H1 (cell line): ENCODE measurements at regions not wholly inside any gene's neighbourhood (a gene's known extent, or its start where the extent isn't known, plus 50 kb on each side); places are given as distances from the start of the nearest gene placed in this dataset.

ENCODE experiments used
- CTCF ChIA-PET: fragments of 300-600 bp; sonication (Branson Sonifier 250); formaldehyde crosslinking; loops from one replicate; lab custom pipeline; 2021; ENCODE audit not compliant: partially characterized antibody; lab: Charles Lee
- POLR2A ChIA-PET: fragments of 300-600 bp; sonication (Branson Sonifier 250); formaldehyde crosslinking; loops from one replicate; lab custom pipeline; 2021; ENCODE audit warnings: inconsistent platforms; ENCODE audit not compliant: partially characterized antibody; lab: Charles Lee
- DNase-seq, 2 experiments: peaks; one replicate each; pipeline versions ENCODE4 v3.0.0 to v3.0.0-alpha.2; 2010 to 2022; ENCODE audit warnings: low spot score in 2 of 2, low read depth in 1 of 2, mixed read lengths in 1 of 2
- FAIRE-seq: peaks from 2 replicates; lab custom pipeline; 2011; peaks lifted over from hg19 to GRCh38; lab: Jason Lieb, UNC
- H2AFZ ChIP-seq: 2 replicates; pipeline ENCODE4 v1.8.1; 2012; ENCODE audit warnings: low read length, inconsistent platforms
- H2AK5ac ChIP-seq: 2 replicates; pipeline ENCODE4 v1.6.1; 2013; ENCODE audit warnings: low read depth, low read length
- H2BK120ac ChIP-seq: replicated peaks from 2 replicates; pipeline ENCODE3; 2013; ENCODE audit warnings: low read depth, low read length, inconsistent platforms
- H2BK12ac ChIP-seq: 2 replicates; pipeline ENCODE4 v1.6.1; 2013; ENCODE audit warnings: low read depth, low read length
- H2BK15ac ChIP-seq: 2 replicates; pipeline ENCODE4 v1.6.1; 2013; ENCODE audit warnings: low read length
- H2BK20ac ChIP-seq: 2 replicates; pipeline ENCODE4 v1.6.1; 2013; ENCODE audit warnings: low read length
- H2BK5ac ChIP-seq: 2 replicates; pipeline ENCODE4 v1.6.1; 2013; ENCODE audit warnings: low read depth, low read length
- H3K14ac ChIP-seq: 2 replicates; pipeline ENCODE4 v1.6.1; 2013; ENCODE audit warnings: inconsistent platforms; ENCODE audit not compliant: insufficient read length
- H3K18ac ChIP-seq: 2 replicates; pipeline ENCODE4 v1.6.1; 2013; ENCODE audit warnings: low read length; ENCODE audit errors: extremely low read depth
- H3K23ac ChIP-seq: 2 replicates; pipeline ENCODE4 v1.6.1; 2013; ENCODE audit warnings: inconsistent platforms; ENCODE audit not compliant: insufficient read length
- H3K23me2 ChIP-seq: 2 replicates; pipeline ENCODE4 v1.6.1; 2013; ENCODE audit warnings: low read depth, low read length
- H3K27ac ChIP-seq: 2 replicates; pipeline ENCODE4 v1.6.1; 2011; ENCODE audit warnings: low read depth, low read length, inconsistent platforms
- H3K27me3 ChIP-seq, 4 experiments: replicated peaks in 1 of 4; 1 replicate in 1 of 4; 2 replicates in 3 of 4; pipeline versions ENCODE4 v1.6.1 to v1.8.1; 2011 to 2013; ENCODE audit warnings: low read length in 3 of 4, mild to moderate bottlenecking in 3 of 4, inconsistent platforms in 2 of 4, mixed read lengths in 2 of 4, moderate library complexity in 1 of 4; ENCODE audit not compliant: control insufficient read depth in 3 of 4, insufficient read depth in 3 of 4; ENCODE audit errors: extremely low read depth in 1 of 4
- H3K36me3 ChIP-seq, 4 experiments: 2 replicates each; pipeline versions ENCODE4 v1.6.1 to v1.8.1; 2011 to 2013; ENCODE audit warnings: mild to moderate bottlenecking in 4 of 4, low read length in 3 of 4, moderate library complexity in 2 of 4, control low read depth in 1 of 4, inconsistent platforms in 1 of 4; ENCODE audit not compliant: insufficient read depth in 4 of 4, control insufficient read depth in 2 of 4
- H3K4ac ChIP-seq: replicated peaks from 2 replicates; pipeline ENCODE3; 2013; ENCODE audit warnings: low read length, low read depth, mixed read lengths, inconsistent platforms; ENCODE audit not compliant: insufficient read length
- H3K4me1 ChIP-seq, 4 experiments: replicated peaks in 1 of 4; 1 replicate in 1 of 4; 2 replicates in 3 of 4; pipeline versions ENCODE4 v1.6.1 to v1.8.1; 2011 to 2013; ENCODE audit warnings: low read length in 3 of 4, inconsistent platforms in 2 of 4, mixed read lengths in 1 of 4; ENCODE audit not compliant: insufficient read depth in 4 of 4, control insufficient read depth in 3 of 4
- H3K4me2 ChIP-seq, 2 experiments: 2 replicates each; pipeline versions ENCODE4 v1.6.1 to v1.8.1; 2011 to 2013; ENCODE audit warnings: low read depth in 2 of 2, low read length in 2 of 2, control low read depth in 1 of 2, inconsistent platforms in 1 of 2, mild to moderate bottlenecking in 1 of 2; ENCODE audit not compliant: insufficient read depth in 1 of 2
- H3K4me3 ChIP-seq, 4 experiments: fragments of 200-600, 300-600 bp in 1 of 4; sonication (generic), shearing (Covaris generic), sonication (Bioruptor Twin) in 1 of 4; 2 replicates each; pipeline versions ENCODE4 v1.5.1 to v1.8.1; 2011 to 2016; ENCODE audit warnings: low read length in 4 of 4, low read depth in 3 of 4, control low read depth in 2 of 4, inconsistent platforms in 2 of 4, mild to moderate bottlenecking in 2 of 4, mixed read lengths in 1 of 4, moderate library complexity in 1 of 4; ENCODE audit not compliant: insufficient read depth in 2 of 4; ENCODE audit errors: extremely low read depth in 1 of 4
- H3K56ac ChIP-seq: replicated peaks from 2 replicates; pipeline ENCODE3; 2013; ENCODE audit warnings: low read depth, mild to moderate bottlenecking, mixed read lengths, low read length, inconsistent platforms; ENCODE audit not compliant: insufficient read length
- H3K79me1 ChIP-seq: 2 replicates; pipeline ENCODE4 v1.6.1; 2013; ENCODE audit warnings: low read depth, low read length, control low read depth
- H3K79me2 ChIP-seq, 2 experiments: 2 replicates each; pipeline versions ENCODE4 v1.6.1 to v1.8.1; 2012 to 2013; ENCODE audit warnings: low read length in 2 of 2, mild to moderate bottlenecking in 2 of 2, inconsistent platforms in 1 of 2; ENCODE audit not compliant: insufficient read depth in 2 of 2, control insufficient read depth in 1 of 2
- H3K9ac ChIP-seq, 4 experiments: replicated peaks in 1 of 4; 1 replicate in 1 of 4; 2 replicates in 3 of 4; pipeline versions ENCODE4 v1.6.1 to v1.8.1; 2011 to 2013; ENCODE audit warnings: low read depth in 3 of 4, low read length in 3 of 4, control low read depth in 2 of 4, mild to moderate bottlenecking in 2 of 4, moderate library complexity in 2 of 4, inconsistent platforms in 1 of 4; ENCODE audit errors: extremely low read depth in 1 of 4
- H3K9me3 ChIP-seq, 2 experiments: 2 replicates each; pipeline versions ENCODE4 v1.6.1 to v1.8.1; 2012 to 2013; ENCODE audit warnings: mild to moderate bottlenecking in 2 of 2, moderate library complexity in 2 of 2, control low read depth in 1 of 2, inconsistent platforms in 1 of 2, low read depth in 1 of 2, low read length in 1 of 2, mixed read lengths in 1 of 2; ENCODE audit not compliant: insufficient read depth in 2 of 2
- H4K20me1 ChIP-seq, 2 experiments: replicated peaks in 1 of 2; 2 replicates each; pipeline versions ENCODE3 to v1.8.1; 2011 to 2013; ENCODE audit warnings: inconsistent platforms in 2 of 2, low read length in 2 of 2, mild to moderate bottlenecking in 1 of 2; ENCODE audit not compliant: insufficient read depth in 2 of 2, control insufficient read depth in 1 of 2
- H4K5ac ChIP-seq: 2 replicates; pipeline ENCODE4 v1.6.1; 2013; ENCODE audit warnings: low read length, low read depth, mixed read lengths, inconsistent platforms; ENCODE audit not compliant: insufficient read length
- H4K8ac ChIP-seq: 2 replicates; pipeline ENCODE4 v1.8.0; 2013; ENCODE audit warnings: mild to moderate bottlenecking, moderate library complexity, low read length, inconsistent platforms; ENCODE audit not compliant: insufficient read depth; ENCODE audit errors: extremely low read depth
- H4K91ac ChIP-seq: replicated peaks from 2 replicates; pipeline ENCODE3; 2013; ENCODE audit warnings: low read length, mixed read lengths, inconsistent platforms; ENCODE audit not compliant: insufficient read length
- EZH2 ChIP-seq: fragments of 200-600 bp; sonication (generic); IDR thresholded peaks from 2 replicates; pipeline ENCODE4 v1.7.1; 2012; ENCODE audit warnings: low read depth, mild to moderate bottlenecking, moderate library complexity, low read length, inconsistent platforms; ENCODE audit not compliant: severe bottlenecking
- JUND ChIP-seq: IDR thresholded peaks from 2 replicates; pipeline ENCODE4 v1.6.1; 2011; ENCODE audit warnings: mild to moderate bottlenecking, improper control_type of control experiment, low read length
- KDM1A ChIP-seq: fragments of 200-600, 300-600 bp; sonication (generic); IDR thresholded peaks from 2 replicates; pipeline ENCODE4 v1.7.1; 2016; ENCODE audit warnings: mild to moderate bottlenecking, low read length, borderline replicate concordance
- KDM4A ChIP-seq: IDR thresholded peaks from one replicate; pipeline ENCODE4 v1.7.1; 2012; ENCODE audit warnings: low read depth, mild to moderate bottlenecking, moderate library complexity, low read length, inconsistent platforms; ENCODE audit not compliant: severe bottlenecking
- NRF1 ChIP-seq: IDR thresholded peaks from 2 replicates; pipeline ENCODE4 v1.6.1; 2011; ENCODE audit warnings: mild to moderate bottlenecking, low read depth, low read length, improper control_type of control experiment
- POU5F1 ChIP-seq: IDR thresholded peaks from 2 replicates; pipeline ENCODE4 v1.6.1; 2011; ENCODE audit warnings: low read depth, mild to moderate bottlenecking, low read length, moderate library complexity
- RAD21 ChIP-seq, 2 experiments: IDR thresholded peaks in 1 of 2; conservative IDR thresholded peaks in 1 of 2; 2 replicates each; pipeline ENCODE4 v1.6.1; 2011; ENCODE audit warnings: low read depth in 2 of 2, low read length in 2 of 2, improper control_type of control experiment in 1 of 2, inconsistent platforms in 1 of 2, mild to moderate bottlenecking in 1 of 2, moderate library complexity in 1 of 2
- SIRT6 ChIP-seq: IDR thresholded peaks from one replicate; pipeline ENCODE4 v1.7.1; 2012; ENCODE audit warnings: low read length, inconsistent platforms
- SP4 ChIP-seq: IDR thresholded peaks from 2 replicates; pipeline ENCODE4 v1.6.1; 2012; ENCODE audit warnings: low read length, inconsistent platforms
- SRF ChIP-seq: IDR thresholded peaks from 2 replicates; pipeline ENCODE4 v1.6.1; 2011; ENCODE audit warnings: mild to moderate bottlenecking, low read depth, low read length, moderate library complexity
- SUZ12 ChIP-seq: fragments of 200-600 bp; sonication (generic); IDR thresholded peaks from 2 replicates; pipeline ENCODE4 v1.6.1; 2012; ENCODE audit warnings: mild to moderate bottlenecking, inconsistent platforms, low read length, moderate library complexity, mixed read lengths
- WGBS, 2 experiments: shearing (Covaris generic) in 1 of 2; methylation state at CpG; one replicate each; pipeline versions ENCODE4 v1.1.6 to v1.1.7; 2013 to 2015; ENCODE audit warnings: low lambda C conversion rate in 2 of 2, mixed read lengths in 2 of 2, inconsistent platforms in 1 of 2, low coverage in 1 of 2, missing lambda C conversion rate in 1 of 2; ENCODE audit not compliant: insufficient replicate concordance in 2 of 2, insufficient coverage in 1 of 2, insufficient read length in 1 of 2; ENCODE audit errors: extremely low coverage in 1 of 2, missing lambda C conversion rate in 1 of 2; 5-methylcytosine and 5-hydroxymethylcytosine counted together

DNA sequence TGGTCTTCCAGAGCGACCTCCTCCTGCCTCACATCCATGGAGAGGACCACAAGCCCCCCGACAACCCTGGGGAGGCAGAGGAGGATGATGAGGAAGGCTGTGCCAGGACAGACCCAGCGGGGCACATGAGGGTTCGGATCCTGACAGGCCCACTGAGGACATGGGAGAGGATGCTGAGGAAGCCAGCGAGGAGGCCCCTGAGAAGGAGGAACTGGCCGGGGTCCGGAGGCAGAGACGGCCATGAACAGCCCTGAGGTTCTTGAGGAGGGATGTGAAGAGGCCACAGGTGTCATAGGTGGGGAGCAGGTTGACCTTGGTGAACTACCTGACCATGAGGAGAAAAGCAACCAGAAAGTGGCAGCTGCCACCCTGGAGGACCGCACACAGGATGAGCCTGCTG, 54.9 kb upstream of the WNT7A start:
- DNase-seq = no peak
- CTCF ChIA-PET = no interaction called here
- no peak overlapping the region for H4K5ac ChIP-seq

More for the DNA sequence above, 54.9 kb upstream of the WNT7A start:
- H4K20me1 ChIP-seq = no peaks in the 10 kb centered on the region
- H3K4me1 ChIP-seq = no peaks in the 10 kb centered on the region
- H2BK12ac ChIP-seq = no peak overlapping the region
- H4K91ac ChIP-seq = no peak overlapping the region
- no peak overlapping the region for H3K27ac ChIP-seq
- H3K9me3 ChIP-seq = peaks cover 11 to 32% of the 10 kb centered on the region in 2 experiments
- no peak overlapping the region for H2BK120ac ChIP-seq
- TF ChIP-seq SP4 (no peak), JUND (no peak), SIRT6 (no peak), RAD21 (IDR thresholded peaks at IDR 0.05 in 1 of 2, conservative IDR thresholded peaks at IDR 0.05 in 1 of 2; ENCODE audit: low read depth in 2 of 2, low read length in 2 of 2) (no peak), SUZ12 (no peak), KDM1A (no peak), POU5F1 (no peak), EZH2 (no peak), NRF1 (no peak), SRF (no peak), KDM4A (no peak)
- H3K18ac ChIP-seq = no peak overlapping the region
- no peak overlapping the region for H3K4me2 ChIP-seq
- WGBS, 2 experiments = 90% methylated on average over 9 of the region's 9 CpGs; no CpG with 5 or more reads in 1 of the 2 experiments
- H3K79me2 ChIP-seq = no peaks in the 10 kb centered on the region
- POLR2A ChIA-PET = no interaction called here
- no peaks in the 10 kb centered on the region for H3K27me3 ChIP-seq
- H3K14ac ChIP-seq = no peak overlapping the region
- no peak overlapping the region for H2BK5ac ChIP-seq
- no peak overlapping the region for H3K23ac ChIP-seq
- FAIRE-seq = no peak
- H2AFZ ChIP-seq = no peak overlapping the region
- H3K4ac ChIP-seq = no peak overlapping the region
- H3K36me3 ChIP-seq = no peaks in the 10 kb centered on the region
- peaks cover 7% of the 10 kb centered on the region; the same call in 1 of the 2 replicates for H3K23me2 ChIP-seq
- no peak overlapping the region for H3K56ac ChIP-seq
- H2AK5ac ChIP-seq = no peak overlapping the region
- no peaks in the 10 kb centered on the region for H3K79me1 ChIP-seq
- no peak overlapping the region for H3K9ac ChIP-seq
- no peak overlapping the region for H3K4me3 ChIP-seq
- no peak overlapping the region for H2BK15ac ChIP-seq
- no peak overlapping the region for H4K8ac ChIP-seq
- no peak overlapping the region for H2BK20ac ChIP-seq
